Eye (tissue), 1 donor: ENCODE measurements at regions not wholly inside any gene's neighbourhood (a gene's known extent, or its start where the extent isn't known, plus 50 kb on each side); places are given as distances from the start of the nearest gene placed in this dataset.
"Not testable (repeated sequence)": the region's sequence is repeated elsewhere in the genome, so short reads cannot be mapped to it uniquely, and the experiment has no call there.

ENCODE experiments used
- DNase-seq: peaks from one replicate; pipeline ENCODE4 v3.0.0-alpha.2; 2015

DNA sequence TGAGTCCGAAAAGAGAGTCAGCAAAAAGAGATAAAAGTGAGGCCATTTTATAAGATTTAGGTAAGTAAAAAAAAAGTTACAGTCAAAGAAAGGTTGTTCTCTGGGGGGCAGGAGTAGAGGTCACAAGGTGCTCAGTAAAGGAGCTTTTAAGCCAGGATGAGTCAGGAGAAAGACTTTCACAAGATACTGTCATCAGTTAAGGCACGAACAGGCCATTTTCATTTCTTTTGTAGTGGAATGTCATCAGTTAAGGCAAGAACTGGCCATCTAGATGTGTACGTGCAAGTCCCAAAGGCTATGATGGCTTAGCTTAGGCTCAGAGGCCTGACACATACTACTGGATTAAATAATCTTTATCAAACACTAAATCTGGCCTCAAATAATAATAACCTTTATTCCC, 1207.3 kb upstream of the FAM98A start:
- no peak for DNase-seq

DNA sequence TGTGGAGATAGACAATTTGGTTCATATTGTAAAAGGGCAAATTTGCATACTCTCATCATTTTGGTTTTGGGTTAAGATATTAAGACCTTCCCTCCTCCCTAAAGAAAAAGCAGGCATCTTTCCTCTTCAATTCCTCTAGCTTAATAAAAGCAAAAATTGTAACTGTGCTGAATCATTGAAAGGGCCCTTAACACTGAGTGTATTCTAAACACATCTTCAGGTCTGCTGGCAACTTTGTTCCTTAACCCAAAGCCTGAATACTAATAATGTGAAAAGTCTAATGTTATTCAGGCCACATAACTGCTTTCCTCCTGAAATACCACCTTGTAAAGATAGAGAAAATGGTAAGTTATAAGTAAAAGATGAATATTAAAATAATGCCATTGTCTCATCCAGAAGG, 1200.5 kb upstream of the FAM98A start:
- DNase-seq = no peak

DNA sequence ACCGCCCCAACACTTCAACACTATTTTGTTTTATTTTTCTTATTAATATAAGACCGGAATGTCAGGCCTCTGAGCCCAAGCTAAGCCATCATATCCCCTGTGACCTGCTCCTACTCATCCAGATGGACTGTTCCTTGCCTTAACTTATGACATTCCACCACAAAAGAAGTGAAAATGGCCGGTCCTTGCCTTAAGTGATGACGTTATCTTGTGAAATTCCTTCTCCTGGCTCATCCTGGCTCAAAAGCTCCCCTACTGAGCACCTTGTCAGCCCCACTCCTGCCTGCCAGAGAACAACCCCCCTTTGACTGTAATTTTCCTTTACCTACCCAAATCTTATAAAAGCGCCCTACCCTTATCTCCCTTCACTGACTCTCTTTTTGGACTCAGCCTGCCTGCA, 1196.5 kb upstream of the FAM98A start:
- not testable (repeated sequence) for DNase-seq

DNA sequence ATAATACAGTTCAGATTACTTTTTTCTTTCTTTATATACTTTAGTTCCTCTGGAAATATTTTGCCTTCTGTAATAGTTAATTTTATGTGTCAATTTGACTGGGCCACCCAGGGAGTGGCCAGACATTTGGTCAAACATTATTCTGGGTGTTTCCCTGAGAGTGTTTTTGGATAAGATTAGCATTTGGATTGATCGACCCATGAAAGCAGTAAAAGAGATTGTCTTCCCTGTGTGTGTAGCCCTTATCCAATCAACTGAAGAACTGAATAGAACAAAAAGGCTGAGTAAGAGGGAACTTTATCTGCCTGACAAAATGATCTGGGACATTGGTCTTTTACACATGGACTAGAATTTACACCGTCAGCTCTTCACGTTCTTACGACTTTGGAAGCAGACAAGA, 1190.1 kb upstream of the FAM98A start:
- DNase-seq = no peak

DNA sequence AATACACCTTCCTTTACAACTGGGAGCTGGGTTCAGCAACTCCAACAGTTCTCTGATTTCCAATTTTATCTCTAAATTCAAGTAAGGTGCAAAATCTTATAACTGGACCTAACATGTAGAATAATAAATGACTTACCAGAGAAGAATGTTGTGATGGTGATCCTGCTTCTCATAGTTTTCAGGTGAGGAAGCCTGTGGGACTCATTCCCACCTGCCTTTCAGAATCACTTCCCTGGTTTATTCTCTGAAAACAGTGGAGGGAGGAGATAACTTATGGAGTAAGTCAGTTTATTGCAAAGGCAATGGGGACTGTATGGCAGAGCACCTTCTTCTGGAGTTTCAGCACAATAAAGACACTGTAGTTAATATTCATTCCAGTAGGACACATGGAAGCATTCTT, 1188.2 kb upstream of the FAM98A start:
- DNase-seq = no peak

DNA sequence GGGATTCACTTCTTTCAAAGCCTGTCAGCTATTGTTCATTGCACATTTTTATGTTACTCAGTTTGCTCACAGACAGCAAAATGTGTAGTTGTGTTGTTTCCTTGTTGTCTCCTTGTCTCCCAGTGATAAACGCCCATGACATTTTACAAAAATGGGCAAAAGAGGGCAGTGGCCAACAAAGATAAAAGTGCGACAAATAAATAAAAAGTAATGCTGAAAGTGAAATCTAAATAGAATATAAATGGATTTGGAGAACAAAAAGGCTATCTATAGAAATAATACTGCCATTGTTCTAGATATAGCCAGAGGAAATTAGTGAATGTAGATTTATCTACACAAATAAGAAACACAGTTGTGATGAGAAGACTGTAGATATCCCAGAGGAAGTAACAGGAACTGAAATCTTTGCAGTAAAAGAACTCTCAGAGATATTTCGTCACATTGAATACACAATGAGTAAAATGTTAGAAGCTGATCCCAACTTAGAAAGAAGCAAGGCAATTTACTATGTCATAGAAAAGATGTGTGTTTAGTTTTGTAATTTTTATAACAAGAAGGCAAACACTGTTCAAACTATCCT, 1186.2 kb upstream of the FAM98A start:
- DNase-seq = no peak

DNA sequence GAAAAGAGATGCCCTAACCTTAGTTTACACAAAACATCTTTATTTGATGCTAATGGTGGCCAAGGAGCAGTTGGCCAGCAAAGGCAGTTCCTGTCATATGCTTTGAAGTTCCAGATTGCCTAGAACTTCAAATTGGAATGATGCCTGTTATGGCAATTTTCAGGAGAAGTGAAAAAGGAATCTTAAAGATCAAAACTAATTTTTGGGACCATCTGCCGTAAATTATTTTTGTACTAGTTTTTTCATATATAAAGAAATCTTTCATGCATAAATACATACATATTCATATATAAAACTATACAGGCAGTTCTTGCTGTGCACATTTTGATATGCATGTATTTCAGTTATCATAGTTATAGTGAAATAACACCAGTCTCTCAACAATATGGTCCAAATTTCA, 1185.6 kb upstream of the FAM98A start:
- no peak for DNase-seq

DNA sequence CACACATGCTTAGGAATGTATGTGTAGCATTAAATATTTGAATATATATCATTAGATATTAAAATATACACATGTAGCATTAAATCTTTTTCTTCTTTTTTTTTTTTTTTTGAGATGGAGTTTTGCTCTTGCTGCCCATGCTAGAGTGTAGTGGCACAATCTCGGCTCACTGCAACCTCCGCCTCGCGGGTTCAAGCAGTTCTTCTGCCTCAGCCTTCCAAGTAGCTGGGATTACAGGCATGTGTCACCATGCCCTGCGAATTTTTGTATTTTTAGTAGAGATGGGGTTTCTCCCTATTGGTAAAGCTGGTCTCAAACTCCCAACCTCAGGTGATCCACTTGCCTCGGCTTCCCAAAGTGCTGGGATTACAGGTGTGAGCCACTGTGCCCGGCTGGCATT, 1151.6 kb upstream of the FAM98A start:
- not testable (repeated sequence) for DNase-seq

DNA sequence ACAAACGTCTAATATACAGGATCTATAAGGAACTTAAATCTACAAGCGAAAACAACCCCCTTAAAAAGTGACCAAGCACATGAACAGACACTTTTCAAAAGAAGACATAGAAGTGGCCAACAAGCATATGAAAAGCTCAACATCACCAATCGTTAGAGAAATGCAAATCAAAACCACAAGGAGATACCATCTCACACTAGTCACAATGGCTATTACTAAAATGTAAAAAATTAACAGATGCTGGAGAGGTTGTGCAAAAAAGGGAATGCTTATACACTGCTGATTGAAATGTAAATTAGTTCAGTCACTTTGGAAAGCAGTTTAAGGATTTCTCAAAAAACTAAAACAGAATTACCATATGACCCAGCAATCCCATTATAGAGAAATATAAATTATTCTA, 1148.5 kb upstream of the FAM98A start:
- DNase-seq = no peak

DNA sequence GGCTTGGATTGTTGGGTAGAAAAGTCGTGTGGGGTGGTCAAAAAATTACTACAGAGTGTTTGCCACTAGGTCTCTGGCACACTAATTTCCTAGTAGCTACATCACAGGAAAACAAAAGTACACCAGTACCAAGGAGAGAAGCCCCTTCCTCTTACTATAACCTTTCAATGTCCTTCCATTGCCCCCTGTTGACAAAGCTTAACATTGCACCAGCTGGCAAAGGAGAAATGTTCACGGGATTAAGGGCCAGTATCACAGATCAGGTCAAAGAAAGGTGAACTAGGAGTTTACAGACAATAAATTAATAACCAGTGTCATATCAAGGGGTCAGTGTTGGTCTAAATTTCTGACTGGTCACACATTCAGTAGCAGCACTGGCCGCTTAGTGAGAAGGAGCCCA, 1139.6 kb upstream of the FAM98A start:
- DNase-seq = no peak

DNA sequence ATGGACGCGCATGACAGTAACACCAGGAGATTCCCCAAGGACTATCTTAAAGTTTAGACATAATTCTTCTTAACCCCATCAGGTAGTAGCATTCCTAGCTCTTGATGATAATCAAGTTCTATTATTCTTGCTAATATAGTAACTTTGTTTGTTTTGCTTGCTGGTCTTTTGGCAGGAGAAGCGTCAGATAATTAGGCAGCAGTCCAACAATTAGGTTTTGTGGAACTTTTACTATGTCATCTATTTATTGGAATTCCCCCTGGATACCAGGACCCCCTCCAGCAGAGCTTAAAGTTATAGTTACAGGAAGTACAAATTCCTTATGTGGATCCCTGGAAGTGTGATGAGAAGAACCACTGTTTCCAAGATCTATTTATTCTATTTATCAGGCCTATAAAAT, 1138.0 kb upstream of the FAM98A start:
- no peak for DNase-seq

DNA sequence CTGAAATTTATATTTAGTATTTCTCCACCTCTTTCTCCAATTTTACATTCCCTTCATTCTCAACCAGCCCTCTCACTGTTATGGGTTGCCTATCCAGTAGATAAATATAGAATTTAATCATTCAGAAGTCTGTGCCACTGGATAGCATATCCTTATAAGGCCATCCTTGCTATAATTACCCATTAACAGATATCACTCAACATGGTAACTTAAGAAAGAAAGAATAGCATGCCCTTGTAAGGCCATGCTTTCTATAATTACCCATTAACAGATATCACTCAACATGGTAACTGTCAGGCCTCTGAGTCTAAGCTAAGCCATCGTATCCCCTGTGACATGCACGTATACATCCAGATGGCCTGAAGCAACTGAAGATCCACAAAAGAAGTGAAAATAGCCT, 1137.4 kb upstream of the FAM98A start:
- no peak for DNase-seq

DNA sequence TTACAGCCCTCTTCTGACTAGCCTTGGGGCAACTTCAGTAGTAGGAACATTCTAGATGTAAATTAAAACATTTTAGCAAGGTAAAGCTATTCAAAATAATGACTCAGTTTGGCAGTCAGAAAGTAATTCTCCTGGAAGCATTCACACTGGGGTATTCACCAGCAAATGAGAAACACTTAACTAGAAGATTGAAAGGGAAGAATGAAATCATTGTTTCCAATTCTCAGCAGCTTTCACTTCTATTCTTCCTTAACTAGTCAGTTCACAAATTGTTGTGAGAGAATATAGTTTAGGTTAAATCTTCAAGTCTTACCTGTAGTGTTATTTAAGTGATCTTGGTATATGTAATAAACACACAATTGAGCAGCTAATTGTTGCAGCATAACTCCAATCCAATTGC, 1135.6 kb upstream of the FAM98A start:
- DNase-seq = no peak

DNA sequence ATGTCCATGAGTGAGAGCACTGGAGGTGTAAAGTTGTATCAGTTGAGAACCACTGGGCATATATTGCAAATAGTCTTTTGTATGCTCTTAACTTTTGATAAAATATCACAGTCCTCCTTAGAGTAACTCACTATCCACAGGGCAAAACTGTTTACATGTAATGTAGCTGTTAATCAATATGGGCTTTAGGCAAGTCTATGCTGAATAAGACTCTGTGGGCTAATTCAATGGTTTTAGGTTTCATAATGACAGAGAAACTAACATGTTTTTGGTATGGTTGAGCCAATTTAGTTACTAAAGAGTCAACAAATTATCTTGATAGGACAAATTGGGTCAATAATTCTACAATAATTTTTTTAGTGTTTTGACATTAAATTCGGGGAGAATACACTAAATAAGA, 1134.9 kb upstream of the FAM98A start:
- DNase-seq = no peak

DNA sequence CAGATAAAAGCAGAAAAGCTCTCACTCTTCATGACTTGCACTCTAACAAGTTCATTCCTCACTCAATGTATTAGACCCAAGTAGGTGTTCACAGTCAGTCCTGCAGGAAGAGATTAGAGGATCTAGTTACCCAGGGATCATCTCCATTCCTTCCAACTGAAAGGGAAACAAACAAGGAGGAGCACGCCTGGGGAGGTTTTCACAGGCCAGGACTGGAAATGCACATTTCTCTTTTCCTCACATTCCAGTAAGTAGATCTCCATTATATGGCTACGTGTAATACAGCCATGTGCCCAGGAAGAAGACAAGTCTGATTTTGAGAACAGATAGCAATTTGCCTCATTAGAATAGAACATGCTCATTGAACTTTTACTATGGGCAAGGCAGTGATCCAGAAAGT, 1132.2 kb upstream of the FAM98A start:
- no peak for DNase-seq

DNA sequence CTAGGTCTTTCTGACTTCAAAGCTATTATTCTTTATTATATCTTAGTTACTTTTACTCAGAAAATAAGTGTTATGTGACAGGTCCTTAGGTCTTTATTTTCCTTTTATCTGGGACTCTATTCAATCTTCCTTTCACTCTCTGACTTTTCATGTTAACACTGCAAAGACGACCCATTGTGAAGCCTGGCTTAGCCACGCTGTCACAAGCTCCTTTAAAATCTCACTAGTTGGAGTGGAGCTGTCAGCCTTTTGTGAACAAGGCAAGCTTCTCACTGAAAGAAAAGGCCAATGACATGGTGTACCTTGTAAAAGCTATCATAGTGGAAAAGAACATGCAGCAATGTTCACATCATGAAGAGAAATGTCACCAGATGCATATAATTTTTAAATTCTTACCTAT, 1130.7 kb upstream of the FAM98A start:
- peak; percentile 4 for DNase-seq

DNA sequence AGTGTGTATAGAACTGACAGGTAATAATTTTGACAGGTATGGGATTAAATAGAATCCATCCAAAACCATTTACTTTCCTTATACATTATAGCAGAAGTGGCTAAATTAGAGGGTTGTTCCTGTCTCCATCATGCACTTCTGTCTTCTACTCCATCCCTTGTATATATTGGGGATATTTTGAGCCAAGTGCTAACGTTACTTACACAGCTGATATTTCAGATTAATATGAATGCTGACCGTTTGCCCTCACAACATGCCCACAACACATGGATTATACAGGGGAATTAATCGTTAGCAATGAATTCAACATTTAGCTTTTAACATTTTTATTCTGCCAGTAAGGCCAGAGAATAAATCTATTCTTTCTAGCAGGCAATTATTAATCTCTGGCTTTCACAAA, 1125.0 kb upstream of the FAM98A start:
- no peak for DNase-seq

DNA sequence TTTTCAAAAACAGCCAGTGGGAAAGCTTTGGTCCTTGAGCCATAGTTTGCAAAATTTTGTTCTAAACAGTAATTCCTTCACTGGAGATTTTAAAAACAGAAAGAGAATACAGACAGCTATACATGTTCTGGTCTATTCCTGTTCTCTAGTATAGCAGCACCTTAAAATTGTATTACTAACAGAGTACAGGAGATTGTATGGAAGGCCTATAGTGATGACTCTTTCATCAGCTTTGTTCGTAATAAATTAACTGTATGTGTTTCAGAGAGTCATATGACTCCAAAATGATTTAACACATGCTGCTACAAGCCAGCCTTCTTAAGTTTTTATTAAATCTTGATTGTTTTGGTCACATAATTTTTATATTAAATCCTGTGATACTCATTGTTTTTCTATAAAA, 1124.6 kb upstream of the FAM98A start:
- no peak for DNase-seq

DNA sequence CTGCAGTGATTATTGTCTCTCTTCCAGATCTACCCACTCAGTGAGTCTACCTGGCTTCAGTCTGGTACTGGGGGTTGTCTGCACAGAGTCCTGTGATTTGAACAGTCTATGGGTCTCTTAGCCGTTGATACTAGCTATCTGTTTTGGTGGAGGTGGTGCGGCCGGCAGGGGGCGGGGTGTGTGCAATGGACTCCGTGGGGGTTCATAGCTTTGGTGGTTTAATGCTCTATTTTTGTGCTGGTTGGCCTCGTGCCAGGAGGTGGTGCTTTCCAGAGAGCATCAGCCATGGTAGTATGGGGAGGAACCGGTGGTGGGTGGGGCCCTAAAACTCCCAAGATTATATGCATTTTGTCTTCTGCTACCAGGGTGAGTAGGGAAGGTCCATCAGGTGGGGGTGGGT, 1120.1 kb upstream of the FAM98A start:
- no peak for DNase-seq

DNA sequence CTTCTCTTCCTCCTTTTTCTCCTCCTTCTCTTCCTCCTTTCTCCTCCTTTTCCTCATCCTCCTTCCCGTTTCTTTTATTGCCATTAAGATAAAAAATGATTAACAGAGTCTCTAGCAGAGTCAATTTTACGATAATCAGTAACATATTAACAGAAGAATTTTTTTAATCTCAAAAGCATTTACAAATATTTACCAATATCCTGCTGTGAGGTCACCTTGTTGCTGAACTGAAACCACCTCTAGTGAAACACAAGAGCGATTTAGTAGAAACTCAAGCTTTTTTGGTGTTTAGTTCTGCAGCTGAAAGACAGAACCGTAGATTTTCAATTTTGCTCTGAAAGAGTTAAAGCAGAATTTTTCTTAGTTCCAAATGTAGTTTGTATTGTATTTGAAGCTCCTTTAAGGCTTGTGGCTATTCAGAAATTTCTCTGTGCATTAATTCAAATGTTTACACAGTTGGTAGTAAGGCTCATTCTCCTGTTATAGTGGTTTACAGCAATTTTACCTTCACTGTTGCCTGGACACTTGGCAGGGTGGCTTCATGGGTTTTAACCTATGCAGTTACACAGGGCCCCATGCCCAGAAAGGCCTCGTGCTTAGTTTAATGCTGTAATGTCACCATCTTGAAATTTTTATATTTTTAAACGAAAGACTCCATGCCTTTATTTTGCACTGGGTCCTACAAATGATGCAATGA, 1106.6 kb upstream of the FAM98A start:
- no peak for DNase-seq

DNA sequence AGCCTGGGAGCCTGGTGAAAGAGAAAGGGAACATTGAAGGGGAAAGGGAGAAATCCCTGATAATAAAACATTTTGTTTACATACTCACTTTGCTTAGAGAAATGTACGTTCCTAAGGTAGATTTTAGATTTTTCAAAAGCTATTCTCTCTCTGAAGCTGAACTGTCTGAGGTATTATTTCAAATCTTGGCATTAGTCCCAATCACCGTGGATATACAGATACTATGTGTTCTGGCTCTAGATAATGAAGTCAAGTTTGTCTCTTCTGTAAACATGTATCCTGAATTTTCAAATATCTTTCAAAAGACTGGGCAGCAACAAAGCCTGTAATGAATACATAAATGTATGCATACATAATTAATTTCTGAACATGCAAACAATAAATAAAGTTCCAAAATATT, 1104.2 kb upstream of the FAM98A start:
- DNase-seq = no peak

DNA sequence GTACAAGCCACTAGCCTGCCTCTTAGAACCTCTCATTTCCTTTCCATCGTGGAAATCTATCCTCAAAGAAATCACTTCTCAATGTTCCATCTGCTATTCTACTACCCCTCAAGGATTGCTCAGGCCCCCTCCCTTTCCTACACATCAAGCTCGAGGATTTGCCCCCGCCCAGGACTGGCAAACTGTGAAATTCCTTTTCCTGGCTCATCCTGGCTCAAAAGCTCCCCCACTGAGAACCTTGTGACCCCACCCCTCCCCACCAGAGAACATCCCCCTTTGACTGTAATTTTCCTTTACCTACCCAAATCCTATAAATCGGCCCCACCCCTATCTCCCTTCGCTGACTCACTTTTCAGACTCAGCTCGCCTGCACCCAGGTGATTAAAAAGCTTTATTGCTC, 1103.3 kb upstream of the FAM98A start:
- not testable (repeated sequence) for DNase-seq

DNA sequence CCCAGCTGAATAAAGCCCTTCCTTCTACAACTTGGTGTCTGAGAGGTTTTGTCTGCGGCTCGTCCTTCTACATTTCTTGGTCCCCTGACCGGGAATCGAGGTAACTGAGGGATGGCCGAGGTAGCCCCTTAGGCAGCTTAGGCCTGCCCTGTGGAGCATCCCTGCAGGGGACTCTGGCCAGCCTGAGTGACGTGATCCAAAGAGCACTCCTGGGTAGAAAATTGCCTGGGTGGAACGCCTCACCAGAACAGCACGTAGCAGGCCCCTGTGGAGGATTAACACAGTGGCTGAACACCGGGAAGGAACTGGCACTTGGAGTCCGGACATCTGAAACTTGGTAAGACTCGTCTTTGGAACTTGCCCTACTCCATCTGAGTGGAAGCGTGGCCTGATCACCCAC, 1078.5 kb upstream of the FAM98A start:
- not testable (repeated sequence) for DNase-seq

DNA sequence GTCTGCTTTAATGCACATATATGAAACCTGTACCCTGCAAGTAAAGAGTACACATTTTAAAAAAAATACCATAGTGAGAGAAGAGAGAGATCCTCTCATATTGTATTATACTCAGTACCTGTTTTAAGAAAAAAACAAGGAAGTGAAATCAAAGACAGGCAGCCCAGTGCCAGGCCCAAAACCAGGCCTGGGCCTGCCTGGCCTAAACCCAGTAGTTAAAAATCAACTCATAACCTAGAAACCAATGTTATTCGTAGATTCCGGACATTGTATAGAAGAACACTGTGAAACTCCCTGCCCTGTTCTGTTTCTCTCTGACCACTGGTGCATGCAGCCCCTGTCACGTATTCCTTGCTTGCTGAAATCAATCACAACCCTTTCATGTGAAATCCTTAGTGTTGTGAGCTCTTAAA, 1078.0 kb upstream of the FAM98A start:
- DNase-seq = not testable (repeated sequence)

DNA sequence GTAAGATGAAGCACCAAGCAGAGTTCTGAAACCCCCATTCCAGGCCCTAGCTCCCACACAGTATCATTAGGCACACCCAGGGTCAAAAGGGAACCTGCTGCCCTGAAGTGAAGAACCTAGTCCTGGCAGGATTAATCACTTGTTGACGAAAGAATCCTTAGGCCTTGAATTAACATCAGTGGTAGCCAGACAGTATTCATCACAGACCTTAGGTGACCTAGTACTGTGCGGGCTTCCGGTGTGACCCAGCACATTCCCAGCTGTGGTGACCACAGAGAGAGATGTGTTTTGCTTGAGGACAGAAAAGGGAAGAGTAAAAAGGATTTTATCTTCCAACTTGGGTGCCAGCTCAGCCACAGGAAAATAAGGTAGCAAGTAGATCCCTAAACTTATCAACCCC, 1071.4 kb upstream of the FAM98A start:
- no peak for DNase-seq
